Lung (tissue), 11 donors: ENCODE measurements at regions not wholly inside any gene's neighbourhood (a gene's known extent, or its start where the extent isn't known, plus 50 kb on each side); places are given as distances from the start of the nearest gene placed in this dataset.

Experiments
- ATAC-seq: fragments of 200-7000 bp; cut with Tn5 transposase; one replicate; pipeline ENCODE4 v1.9.1; 2020; ENCODE audit warnings: moderate number of reproducible peaks; ENCODE audit not compliant: insufficient read depth, low FRiP score
- DNase-seq, 3 donors: peaks; one replicate each; pipeline ENCODE4 v3.0.0-alpha.2; 2013 to 2017
- H3K27ac ChIP-seq, 2 donors: one replicate each; pipeline ENCODE4 v1.5.1; 2013; ENCODE audit warnings: mild to moderate bottlenecking in 2 of 2, moderate library complexity in 2 of 2, control low read depth in 1 of 2, inconsistent platforms in 1 of 2, low read depth in 1 of 2, low read length in 1 of 2
- H3K27me3 ChIP-seq, 3 donors: one replicate each; pipeline ENCODE4 v1.5.1; 2013; ENCODE audit warnings: low read length in 2 of 3; ENCODE audit not compliant: control insufficient read depth in 3 of 3, insufficient read depth in 3 of 3
- H3K36me3 ChIP-seq, 4 donors: one replicate each; pipeline ENCODE4 v1.5.1; 2013; ENCODE audit warnings: low read length in 4 of 4, mild to moderate bottlenecking in 1 of 4, moderate library complexity in 1 of 4; ENCODE audit not compliant: control insufficient read depth in 4 of 4, insufficient read depth in 4 of 4
- H3K4me1 ChIP-seq, 5 donors: one replicate each; pipeline ENCODE4 v1.5.1; 2013; ENCODE audit warnings: low read length in 5 of 5, mild to moderate bottlenecking in 2 of 5, moderate library complexity in 1 of 5; ENCODE audit not compliant: control insufficient read depth in 5 of 5, insufficient read depth in 5 of 5
- H3K4me3 ChIP-seq: one replicate; pipeline ENCODE4 v1.5.1; 2013; ENCODE audit warnings: mild to moderate bottlenecking, control low read depth, moderate library complexity
- H3K9ac ChIP-seq, 2 donors: one replicate each; pipeline ENCODE4 v1.5.1; 2013; ENCODE audit warnings: low read length in 2 of 2, control low read depth in 1 of 2; ENCODE audit not compliant: insufficient read depth in 1 of 2
- H3K9me3 ChIP-seq, 4 donors: one replicate each; pipeline ENCODE4 v1.5.1; 2013; ENCODE audit warnings: low read length in 3 of 4, mild to moderate bottlenecking in 1 of 4, moderate library complexity in 1 of 4; ENCODE audit not compliant: control insufficient read depth in 4 of 4, insufficient read depth in 3 of 4
- WGBS, 2 donors: extraction: QIAGEN DNeasy Blood & Tissue Kit; methylation state at CpG; one replicate each; pipeline ENCODE4 v1.1.7; 2013; 5-methylcytosine and 5-hydroxymethylcytosine counted together
- TF ChIP-seq, protein P1 (sequence below): IDR thresholded peaks from 2 replicates; pipeline ENCODE4 v1.5.1; 2012; ENCODE audit warnings: mild to moderate bottlenecking; ENCODE audit errors: control extremely low read depth, extremely low read depth
- donor health status: control.
- donor health status: control.
- donor health status: Bipolar disorder and iron deficiency.
- donor health status: healthy.
- donor health status: DM: yes; HTN: yes; CAD: no.

DNA sequence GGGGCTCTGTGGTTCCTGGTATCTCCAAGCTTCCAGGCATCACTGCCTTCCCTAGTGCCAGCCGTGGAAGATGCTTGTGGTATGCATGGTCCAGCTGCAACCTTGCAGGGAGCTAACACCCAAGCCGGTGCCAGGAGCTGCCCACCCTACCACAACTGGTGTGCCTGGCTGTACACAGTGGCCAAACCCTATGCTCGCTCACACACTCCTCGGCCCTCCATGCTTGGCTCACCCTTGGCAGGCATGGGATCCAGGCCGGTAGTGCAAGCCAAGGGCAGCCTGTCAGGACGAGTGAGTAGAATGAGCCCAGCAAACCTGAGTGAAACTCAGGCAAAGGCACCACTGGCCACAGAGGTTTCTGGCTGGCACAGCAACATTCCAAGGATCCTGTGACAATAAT lies 1676.0 kb downstream of the SLITRK1 start:
- Histone ChIP-seq H3K27me3 (no peaks in the 10 kb centered on the region), H3K9me3 (peaks cover 0 to 10% (median 3%) of the 10 kb centered on the region in 4 donors), H3K4me3 (no peak overlapping the region), H3K9ac (no peak overlapping the region), H3K4me1 (no peaks in the 10 kb centered on the region), H3K36me3 (no peaks in the 10 kb centered on the region), H3K27ac (no peak overlapping the region)
- DNase-seq (no peak), ATAC-seq (no peak)
- TF ChIP-seq, protein P1, sequence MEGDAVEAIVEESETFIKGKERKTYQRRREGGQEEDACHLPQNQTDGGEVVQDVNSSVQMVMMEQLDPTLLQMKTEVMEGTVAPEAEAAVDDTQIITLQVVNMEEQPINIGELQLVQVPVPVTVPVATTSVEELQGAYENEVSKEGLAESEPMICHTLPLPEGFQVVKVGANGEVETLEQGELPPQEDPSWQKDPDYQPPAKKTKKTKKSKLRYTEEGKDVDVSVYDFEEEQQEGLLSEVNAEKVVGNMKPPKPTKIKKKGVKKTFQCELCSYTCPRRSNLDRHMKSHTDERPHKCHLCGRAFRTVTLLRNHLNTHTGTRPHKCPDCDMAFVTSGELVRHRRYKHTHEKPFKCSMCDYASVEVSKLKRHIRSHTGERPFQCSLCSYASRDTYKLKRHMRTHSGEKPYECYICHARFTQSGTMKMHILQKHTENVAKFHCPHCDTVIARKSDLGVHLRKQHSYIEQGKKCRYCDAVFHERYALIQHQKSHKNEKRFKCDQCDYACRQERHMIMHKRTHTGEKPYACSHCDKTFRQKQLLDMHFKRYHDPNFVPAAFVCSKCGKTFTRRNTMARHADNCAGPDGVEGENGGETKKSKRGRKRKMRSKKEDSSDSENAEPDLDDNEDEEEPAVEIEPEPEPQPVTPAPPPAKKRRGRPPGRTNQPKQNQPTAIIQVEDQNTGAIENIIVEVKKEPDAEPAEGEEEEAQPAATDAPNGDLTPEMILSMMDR = no peak
- WGBS, 2 donors = 80 to 90% methylated on average over 6 of the region's 6 CpGs

DNA sequence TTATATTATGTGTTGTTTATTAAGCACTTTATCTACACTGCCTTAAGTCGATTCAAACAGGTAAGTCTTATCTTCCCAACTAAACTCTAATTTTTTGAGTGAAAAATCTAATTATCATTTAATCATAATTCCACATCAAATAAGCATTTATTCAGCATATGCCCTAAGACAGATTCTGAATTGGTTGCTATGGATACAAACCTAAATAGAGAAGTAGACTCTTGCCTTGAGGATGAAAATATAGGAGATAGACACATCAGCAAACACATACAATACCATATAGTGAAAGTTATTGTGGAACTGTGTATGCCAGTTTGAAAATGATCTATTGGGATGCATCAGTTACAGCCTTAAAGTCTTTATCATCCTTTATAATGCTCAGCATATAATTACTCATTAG lies 1679.9 kb downstream of the SLITRK1 start:
- ATAC-seq (no peak), DNase-seq (no peak)
- Histone ChIP-seq H3K27me3 (no peaks in the 10 kb centered on the region), H3K27ac (no peak overlapping the region), H3K9me3 (peaks cover 0 to 10% (median 3%) of the 10 kb centered on the region in 4 donors), H3K4me3 (no peak overlapping the region), H3K4me1 (no peaks in the 10 kb centered on the region), H3K9ac (no peak overlapping the region), H3K36me3 (no peaks in the 10 kb centered on the region)
- TF ChIP-seq, protein P1 = no peak
- WGBS, 2 donors = 45 to 72% methylated on average over 1 of the region's 1 CpG

DNA sequence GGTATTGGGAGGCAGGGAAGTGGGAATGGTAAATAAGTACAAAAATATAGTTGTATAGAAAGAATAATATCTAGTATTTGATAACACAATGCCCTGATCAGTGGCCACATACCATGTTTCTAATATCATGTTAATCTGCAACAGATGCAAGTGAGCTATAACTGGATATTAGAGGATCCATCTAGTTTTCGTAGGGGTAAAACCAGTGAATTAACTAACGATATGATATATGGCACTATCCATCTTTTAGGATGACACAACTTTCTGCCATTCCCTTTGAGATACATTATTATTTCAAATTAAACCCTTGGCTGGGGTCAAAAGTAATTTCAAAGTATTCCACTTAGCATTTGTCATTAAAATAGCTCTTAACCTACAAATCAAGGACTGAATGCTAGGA lies 1686.2 kb downstream of the SLITRK1 start:
- DNase-seq (no peak), ATAC-seq (no peak)
- 88 to 90% methylated on average over 2 of the region's 2 CpGs for WGBS, 2 donors

DNA sequence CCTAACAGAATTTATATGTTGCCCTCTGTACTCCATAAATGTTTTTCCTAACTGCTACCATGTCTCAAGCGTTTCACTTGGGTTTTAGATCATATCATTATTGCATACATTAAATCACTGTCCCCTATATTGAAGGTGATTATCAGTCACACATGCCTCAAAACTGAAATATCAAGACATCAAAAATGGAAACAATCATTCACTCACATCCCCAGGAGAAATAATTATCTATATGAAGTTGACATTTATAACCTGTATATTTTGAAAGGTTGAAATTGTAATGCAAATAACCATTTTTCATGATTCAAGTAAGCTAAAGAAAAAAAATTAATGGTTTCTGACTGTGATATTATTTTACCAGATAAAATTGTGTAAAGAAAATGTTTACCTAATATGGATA lies 1695.0 kb downstream of the SLITRK1 start:
- TF ChIP-seq, protein P1 = no peak
- peaks cover 0 to 1% (median 0%) of the 10 kb centered on the region in 4 donors for H3K9me3 ChIP-seq
- 84 to 85% methylated on average over 1 of the region's 1 CpG for WGBS, 2 donors
- no peaks in the 10 kb centered on the region for H3K27me3 ChIP-seq
- DNase-seq = no peak
- ATAC-seq = no peak
- no peak overlapping the region for H3K9ac ChIP-seq
- H3K36me3 ChIP-seq = no peaks in the 10 kb centered on the region
- H3K4me3 ChIP-seq = no peak overlapping the region
- no peak overlapping the region for H3K27ac ChIP-seq
- H3K4me1 ChIP-seq = no peaks in the 10 kb centered on the region

More for the DNA sequence above, 1686.2 kb downstream of the SLITRK1 start:
- H3K4me3 ChIP-seq = no peak overlapping the region
- H3K9me3 ChIP-seq = no peaks in the 10 kb centered on the region
- H3K27me3 ChIP-seq = no peaks in the 10 kb centered on the region
- no peaks in the 10 kb centered on the region for H3K36me3 ChIP-seq
- H3K4me1 ChIP-seq = no peaks in the 10 kb centered on the region
- TF ChIP-seq, protein P1 = no peak
- H3K27ac ChIP-seq = no peak overlapping the region
- H3K9ac ChIP-seq = no peak overlapping the region
